Islet of Langerhans (tissue), 1 donor: ENCODE measurements at regions not wholly inside any gene's neighbourhood (a gene's known extent, or its start where the extent isn't known, plus 50 kb on each side); places are given as distances from the start of the nearest gene placed in this dataset.
"Not testable (repeated sequence)": the region's sequence is repeated elsewhere in the genome, so short reads cannot be mapped to it uniquely, and the experiment has no call there.

Experiments used
- FAIRE-seq: peaks from one replicate; lab custom pipeline; 2011; peaks lifted over from hg19 to GRCh38; lab: Jason Lieb, UNC

- no peak for FAIRE-seq
These were observed 647.8 kb downstream of the CDH9 start for GRCh38 chr5:26390608-26391007.

DNA sequence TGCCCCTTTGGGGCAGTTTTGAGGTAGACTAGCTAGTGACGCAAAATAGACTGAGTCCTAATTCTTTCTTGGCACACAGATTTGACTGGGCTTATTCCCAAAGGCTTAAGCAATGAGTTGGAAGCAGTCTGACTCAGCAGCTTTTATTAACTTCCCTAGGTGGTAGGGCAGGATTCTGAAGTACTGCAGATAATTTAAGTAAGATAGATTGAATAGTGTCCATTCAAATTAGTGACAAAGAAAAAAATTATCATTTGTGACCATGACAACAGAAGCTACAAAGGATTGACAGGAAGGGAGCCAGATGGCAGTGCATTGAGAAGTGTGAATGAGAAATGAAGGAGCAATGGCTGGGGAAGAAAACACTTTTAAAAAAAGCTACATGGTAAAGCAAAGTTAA, 649.4 kb downstream of the CDH9 start:
- no peak for FAIRE-seq

GRCh38 chr5:26386532-26386931, 651.9 kb downstream of the CDH9 start:
- FAIRE-seq, result no peak

- not testable (repeated sequence) for FAIRE-seq
These were observed 673.8 kb downstream of the CDH9 start for GRCh38 chr5:26364624-26365023.

DNA sequence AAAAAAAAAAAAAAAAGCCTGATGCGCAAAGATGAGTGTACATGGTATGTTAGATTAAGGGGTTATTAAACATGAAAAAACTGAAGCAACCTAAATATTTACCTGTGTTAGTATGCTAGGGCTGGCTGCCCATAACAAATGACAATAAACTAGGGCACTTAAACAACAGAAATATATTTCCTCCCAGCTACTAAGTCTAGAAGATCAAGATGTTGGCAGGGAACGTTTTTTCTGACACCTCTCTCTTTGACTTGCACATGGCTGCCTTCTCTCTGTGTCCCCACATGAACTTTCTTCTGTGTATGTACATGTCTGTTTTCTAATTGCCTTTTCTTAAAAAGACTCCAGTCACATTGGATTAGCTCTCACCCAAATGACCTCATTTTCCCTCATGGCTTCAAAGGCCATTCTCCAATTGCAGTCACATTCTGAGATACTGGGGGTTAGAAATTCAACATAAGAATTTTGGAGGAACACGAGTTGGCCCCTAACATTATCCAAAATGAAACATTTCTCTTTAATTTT, 694.5 kb downstream of the CDH9 start:
- FAIRE-seq, result no peak

GRCh38 chr5:26339576-26339975, 698.8 kb downstream of the CDH9 start:
- no peak for FAIRE-seq

DNA sequence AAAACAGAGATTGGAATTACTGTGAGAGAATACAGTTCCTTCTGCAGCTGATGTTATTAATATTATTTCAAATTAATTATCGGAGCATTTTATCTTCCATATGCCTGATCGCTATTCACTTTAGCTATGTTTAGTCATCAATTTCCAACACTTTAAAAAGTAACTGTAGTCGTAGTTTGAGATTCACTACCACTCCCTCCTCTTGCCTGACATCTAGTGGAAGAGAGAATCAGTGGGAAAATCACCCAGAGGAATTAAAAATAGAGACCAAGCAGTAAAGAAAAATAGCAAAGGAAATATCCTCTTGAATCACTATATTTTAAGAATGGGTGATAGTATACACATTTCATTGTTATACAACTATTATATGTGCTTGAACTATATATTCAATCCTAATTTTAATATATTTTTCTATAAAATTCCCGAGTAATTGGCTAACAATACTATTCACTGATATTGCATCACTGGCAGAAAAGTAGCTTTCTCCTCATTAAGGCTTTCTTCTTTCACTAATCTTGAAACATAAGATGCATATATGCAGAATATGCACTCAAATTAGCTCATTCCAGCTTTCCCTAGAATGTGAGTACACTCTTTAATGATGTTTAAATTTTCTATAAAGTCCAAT, 708.7 kb downstream of the CDH9 start:
- FAIRE-seq, result no peak

- no peak for FAIRE-seq
These were observed 712.1 kb downstream of the CDH9 start for GRCh38 chr5:26326153-26326759.

- not testable (repeated sequence) for FAIRE-seq
These were observed 713.0 kb downstream of the CDH9 start for GRCh38 chr5:26325432-26325831.

GRCh38 chr5:26324273-26324895, 714.0 kb downstream of the CDH9 start:
- FAIRE-seq, result not testable (repeated sequence)

GRCh38 chr5:26323794-26324193, 714.6 kb downstream of the CDH9 start:
- FAIRE-seq, result no peak

- FAIRE-seq, result no peak
These were observed 717.1 kb downstream of the CDH9 start for GRCh38 chr5:26321278-26321677.

- FAIRE-seq, result no peak
These were observed 728.0 kb downstream of the CDH9 start for GRCh38 chr5:26310415-26310814.

DNA sequence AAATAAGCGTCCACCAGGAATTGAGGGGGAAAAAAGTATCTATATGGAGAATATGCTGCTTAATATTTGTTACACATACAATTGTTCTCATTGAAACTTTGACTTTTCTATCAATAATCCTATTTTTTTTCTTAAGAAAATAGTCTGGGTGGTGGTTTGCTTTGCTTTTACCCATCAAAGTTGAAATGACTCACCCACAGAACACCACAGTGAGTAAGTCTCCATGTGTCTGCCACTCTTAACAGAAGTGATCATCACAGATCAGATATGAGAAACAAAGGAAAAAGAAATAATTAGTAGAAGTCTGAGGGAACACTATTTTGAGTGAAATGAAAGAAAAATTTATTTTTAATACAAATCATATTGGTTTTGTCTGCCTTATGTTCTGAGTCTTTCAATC, 742.8 kb downstream of the CDH9 start:
- no peak for FAIRE-seq

- no peak for FAIRE-seq
These were observed 756.2 kb downstream of the CDH9 start for GRCh38 chr5:26282190-26282589.

DNA sequence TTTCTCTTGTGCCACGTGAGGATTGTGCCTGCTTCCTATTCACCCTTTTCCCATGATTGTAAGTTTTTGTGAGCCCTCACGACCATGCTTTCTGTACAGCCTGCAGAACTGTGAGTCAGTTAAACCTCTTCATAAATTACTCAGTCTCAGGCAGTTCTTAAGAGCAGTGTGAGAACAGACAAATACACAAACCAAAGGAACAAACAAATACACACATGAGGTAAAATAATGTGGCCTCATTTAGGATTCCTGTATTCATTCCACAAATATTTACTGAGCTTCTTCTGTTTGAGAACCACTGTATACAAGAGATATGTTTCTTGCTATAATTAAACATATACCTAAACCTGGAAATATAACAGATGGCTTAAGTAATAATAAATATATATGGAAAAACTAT, 760.3 kb downstream of the CDH9 start:
- no peak for FAIRE-seq

GRCh38 chr5:26259081-26259480, 779.3 kb downstream of the CDH9 start:
- no peak for FAIRE-seq

- FAIRE-seq, result no peak
These were observed 793.1 kb downstream of the CDH9 start for GRCh38 chr5:26245321-26245720.

DNA sequence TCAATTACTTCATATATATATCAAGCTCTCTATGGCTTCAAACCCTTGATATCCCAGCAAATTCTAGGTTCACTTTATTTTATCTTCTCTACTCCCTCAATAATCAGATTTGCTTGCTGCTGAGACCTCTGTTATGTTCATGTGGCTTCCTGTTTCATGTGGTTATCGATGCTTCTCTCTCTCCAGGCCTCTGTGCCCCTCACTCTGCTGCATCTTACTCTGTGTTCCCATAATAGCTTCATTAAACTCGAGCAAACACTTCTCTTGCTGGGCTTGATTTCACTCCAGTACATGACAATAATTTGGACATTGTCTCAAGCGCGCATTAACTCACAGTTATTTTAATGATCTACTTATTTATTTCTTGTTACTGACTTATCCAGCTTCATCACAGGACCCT, 798.8 kb downstream of the CDH9 start:
- FAIRE-seq, result no peak

- FAIRE-seq, result no peak
These were observed 800.9 kb downstream of the CDH9 start for GRCh38 chr5:26237489-26237888.

GRCh38 chr5:26236936-26237335, 801.5 kb downstream of the CDH9 start:
- FAIRE-seq, result no peak

DNA sequence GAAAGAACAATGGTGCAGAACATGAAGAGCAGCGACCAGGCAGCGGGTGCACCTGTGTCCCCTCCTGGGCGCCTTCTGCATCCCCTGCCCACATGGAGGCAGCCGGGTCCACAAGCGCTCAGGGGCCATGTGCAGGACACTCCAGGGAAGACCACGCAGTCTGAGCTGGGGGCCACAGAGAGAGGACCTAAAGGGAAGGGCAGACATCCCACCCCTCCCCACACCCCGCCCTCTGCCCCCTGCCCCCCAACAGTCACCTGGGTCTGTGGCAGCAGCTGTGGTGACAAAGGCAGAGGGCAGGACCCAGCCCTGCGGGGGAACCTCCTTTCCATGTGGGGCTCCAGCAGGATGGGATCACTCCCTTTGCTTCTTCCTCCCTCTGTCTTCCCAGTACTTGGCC, 805.7 kb downstream of the CDH9 start:
- FAIRE-seq, result no peak

DNA sequence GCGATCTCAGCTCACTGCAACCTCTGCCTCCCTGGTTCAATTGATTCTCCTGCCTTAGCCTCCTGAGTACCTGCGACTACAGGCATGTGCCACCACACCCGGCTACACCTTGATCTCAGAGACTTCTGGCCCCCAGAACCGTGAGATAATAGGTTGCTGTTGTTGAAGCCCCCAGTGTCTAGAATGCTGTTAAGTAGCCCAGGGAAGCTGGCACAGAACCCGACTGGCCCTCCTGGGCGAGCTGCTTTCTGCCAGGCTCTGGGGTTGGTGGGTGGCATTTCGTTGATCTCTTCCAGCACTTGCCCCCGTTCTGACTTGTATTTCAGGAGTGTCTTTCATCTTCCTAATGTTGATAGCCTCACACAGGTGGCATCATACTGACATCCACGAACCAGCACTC, 807.1 kb downstream of the CDH9 start:
- no peak for FAIRE-seq

GRCh38 chr5:26229848-26230247, 808.5 kb downstream of the CDH9 start:
- FAIRE-seq, result no peak
